ENCODE measurements at regions not wholly inside any gene's neighbourhood (a gene's known extent, or its start where the extent isn't known, plus 50 kb on each side); places are given as distances from the start of the nearest gene placed in this dataset.

DNA sequence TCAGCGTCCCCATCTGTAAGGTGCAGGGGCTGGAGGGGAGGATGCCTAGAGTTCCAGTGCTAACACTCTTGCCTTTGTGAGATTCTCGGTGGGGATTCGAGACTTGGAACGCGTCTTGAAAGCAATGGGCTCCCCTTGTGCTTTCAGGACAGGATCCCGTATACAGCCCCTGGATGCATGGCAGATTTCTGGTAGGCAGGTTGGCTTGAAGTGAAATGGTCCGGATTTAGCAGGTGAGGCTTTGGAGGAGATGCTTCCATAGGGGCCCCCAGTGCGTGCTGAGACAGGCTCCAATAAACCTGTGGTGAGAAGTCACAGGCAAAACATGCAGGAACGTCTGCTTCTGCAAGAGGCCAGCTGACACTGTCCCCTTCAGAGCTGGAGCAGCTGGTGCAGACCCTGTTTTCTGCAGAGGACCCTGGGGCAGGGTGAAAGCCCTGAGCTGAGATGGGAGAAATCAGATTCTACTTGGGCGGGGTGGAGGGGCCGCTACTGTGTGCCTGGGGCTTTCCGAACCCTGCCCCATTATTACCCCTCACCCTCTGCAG lies 270.4 kb downstream of the PTPRU start:
- TF ChIP-seq, protein P1, sequence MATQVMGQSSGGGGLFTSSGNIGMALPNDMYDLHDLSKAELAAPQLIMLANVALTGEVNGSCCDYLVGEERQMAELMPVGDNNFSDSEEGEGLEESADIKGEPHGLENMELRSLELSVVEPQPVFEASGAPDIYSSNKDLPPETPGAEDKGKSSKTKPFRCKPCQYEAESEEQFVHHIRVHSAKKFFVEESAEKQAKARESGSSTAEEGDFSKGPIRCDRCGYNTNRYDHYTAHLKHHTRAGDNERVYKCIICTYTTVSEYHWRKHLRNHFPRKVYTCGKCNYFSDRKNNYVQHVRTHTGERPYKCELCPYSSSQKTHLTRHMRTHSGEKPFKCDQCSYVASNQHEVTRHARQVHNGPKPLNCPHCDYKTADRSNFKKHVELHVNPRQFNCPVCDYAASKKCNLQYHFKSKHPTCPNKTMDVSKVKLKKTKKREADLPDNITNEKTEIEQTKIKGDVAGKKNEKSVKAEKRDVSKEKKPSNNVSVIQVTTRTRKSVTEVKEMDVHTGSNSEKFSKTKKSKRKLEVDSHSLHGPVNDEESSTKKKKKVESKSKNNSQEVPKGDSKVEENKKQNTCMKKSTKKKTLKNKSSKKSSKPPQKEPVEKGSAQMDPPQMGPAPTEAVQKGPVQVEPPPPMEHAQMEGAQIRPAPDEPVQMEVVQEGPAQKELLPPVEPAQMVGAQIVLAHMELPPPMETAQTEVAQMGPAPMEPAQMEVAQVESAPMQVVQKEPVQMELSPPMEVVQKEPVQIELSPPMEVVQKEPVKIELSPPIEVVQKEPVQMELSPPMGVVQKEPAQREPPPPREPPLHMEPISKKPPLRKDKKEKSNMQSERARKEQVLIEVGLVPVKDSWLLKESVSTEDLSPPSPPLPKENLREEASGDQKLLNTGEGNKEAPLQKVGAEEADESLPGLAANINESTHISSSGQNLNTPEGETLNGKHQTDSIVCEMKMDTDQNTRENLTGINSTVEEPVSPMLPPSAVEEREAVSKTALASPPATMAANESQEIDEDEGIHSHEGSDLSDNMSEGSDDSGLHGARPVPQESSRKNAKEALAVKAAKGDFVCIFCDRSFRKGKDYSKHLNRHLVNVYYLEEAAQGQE (IDR thresholded peaks at IDR 0.05): no peak
- TF ChIP-seq, protein P2, sequence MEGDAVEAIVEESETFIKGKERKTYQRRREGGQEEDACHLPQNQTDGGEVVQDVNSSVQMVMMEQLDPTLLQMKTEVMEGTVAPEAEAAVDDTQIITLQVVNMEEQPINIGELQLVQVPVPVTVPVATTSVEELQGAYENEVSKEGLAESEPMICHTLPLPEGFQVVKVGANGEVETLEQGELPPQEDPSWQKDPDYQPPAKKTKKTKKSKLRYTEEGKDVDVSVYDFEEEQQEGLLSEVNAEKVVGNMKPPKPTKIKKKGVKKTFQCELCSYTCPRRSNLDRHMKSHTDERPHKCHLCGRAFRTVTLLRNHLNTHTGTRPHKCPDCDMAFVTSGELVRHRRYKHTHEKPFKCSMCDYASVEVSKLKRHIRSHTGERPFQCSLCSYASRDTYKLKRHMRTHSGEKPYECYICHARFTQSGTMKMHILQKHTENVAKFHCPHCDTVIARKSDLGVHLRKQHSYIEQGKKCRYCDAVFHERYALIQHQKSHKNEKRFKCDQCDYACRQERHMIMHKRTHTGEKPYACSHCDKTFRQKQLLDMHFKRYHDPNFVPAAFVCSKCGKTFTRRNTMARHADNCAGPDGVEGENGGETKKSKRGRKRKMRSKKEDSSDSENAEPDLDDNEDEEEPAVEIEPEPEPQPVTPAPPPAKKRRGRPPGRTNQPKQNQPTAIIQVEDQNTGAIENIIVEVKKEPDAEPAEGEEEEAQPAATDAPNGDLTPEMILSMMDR (IDR thresholded peaks at IDR 0.05; ENCODE audit: low read depth, low read length, missing input control): no peak
- TF ChIP-seq, protein P3, sequence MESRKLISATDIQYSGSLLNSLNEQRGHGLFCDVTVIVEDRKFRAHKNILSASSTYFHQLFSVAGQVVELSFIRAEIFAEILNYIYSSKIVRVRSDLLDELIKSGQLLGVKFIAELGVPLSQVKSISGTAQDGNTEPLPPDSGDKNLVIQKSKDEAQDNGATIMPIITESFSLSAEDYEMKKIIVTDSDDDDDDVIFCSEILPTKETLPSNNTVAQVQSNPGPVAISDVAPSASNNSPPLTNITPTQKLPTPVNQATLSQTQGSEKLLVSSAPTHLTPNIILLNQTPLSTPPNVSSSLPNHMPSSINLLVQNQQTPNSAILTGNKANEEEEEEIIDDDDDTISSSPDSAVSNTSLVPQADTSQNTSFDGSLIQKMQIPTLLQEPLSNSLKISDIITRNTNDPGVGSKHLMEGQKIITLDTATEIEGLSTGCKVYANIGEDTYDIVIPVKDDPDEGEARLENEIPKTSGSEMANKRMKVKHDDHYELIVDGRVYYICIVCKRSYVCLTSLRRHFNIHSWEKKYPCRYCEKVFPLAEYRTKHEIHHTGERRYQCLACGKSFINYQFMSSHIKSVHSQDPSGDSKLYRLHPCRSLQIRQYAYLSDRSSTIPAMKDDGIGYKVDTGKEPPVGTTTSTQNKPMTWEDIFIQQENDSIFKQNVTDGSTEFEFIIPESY (IDR thresholded peaks at IDR 0.05): no peak
